Coronary artery (tissue), 2 donors: ENCODE measurements at regions not wholly inside any gene's neighbourhood (a gene's known extent, or its start where the extent isn't known, plus 50 kb on each side); places are given as distances from the start of the nearest gene placed in this dataset.

Source experiments
- DNase-seq: peaks from one replicate; pipeline ENCODE4 v3.0.0-alpha.2; 2017; ENCODE audit warnings: low spot score
- H3K27ac ChIP-seq, 2 donors: fragments of 200-600 bp; sonication (generic); one replicate each; pipeline ENCODE4 v1.5.1; 2016 to 2019
- H3K4me3 ChIP-seq: fragments of 200-600 bp; sonication (generic); 2 replicates; pipeline ENCODE4 v1.5.1; 2016; ENCODE audit warnings: mild to moderate bottlenecking, moderate library complexity
- TF ChIP-seq, protein P1 (sequence below): fragments of 200-600 bp; sonication (generic); IDR thresholded peaks from one replicate; pipeline ENCODE4 v1.5.1; 2019; ENCODE audit warnings: antibody characterized with exemption

DNA sequence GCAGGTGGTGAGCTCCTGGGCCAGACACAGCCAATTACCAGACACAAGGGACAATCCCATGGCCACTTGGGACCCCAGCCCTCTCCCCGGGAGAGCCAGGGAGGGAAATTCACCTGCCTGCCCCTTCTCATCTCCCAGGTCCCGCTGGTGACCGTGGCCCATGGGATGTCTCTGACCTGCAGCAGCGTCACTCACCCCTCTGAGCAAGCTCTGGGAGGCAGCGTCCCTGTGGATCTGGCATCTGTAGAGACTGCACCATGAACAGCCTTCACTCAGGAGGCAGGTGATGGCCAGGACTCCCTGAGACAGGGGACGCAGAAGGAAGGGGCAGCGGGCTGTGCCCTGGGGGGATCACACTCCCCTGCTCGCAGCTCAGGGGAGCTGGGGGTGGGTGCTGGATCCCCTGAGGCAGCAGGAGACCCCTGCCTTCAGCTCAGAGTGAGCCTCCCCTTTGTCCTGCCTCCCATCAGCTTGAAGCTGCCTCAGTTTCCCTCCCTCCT lies 90.8 kb downstream of the FOXL3 start:
- TF ChIP-seq, protein P1, sequence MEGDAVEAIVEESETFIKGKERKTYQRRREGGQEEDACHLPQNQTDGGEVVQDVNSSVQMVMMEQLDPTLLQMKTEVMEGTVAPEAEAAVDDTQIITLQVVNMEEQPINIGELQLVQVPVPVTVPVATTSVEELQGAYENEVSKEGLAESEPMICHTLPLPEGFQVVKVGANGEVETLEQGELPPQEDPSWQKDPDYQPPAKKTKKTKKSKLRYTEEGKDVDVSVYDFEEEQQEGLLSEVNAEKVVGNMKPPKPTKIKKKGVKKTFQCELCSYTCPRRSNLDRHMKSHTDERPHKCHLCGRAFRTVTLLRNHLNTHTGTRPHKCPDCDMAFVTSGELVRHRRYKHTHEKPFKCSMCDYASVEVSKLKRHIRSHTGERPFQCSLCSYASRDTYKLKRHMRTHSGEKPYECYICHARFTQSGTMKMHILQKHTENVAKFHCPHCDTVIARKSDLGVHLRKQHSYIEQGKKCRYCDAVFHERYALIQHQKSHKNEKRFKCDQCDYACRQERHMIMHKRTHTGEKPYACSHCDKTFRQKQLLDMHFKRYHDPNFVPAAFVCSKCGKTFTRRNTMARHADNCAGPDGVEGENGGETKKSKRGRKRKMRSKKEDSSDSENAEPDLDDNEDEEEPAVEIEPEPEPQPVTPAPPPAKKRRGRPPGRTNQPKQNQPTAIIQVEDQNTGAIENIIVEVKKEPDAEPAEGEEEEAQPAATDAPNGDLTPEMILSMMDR, result no peak
- no peak overlapping the region for H3K4me3 ChIP-seq
- no peak overlapping the region for H3K27ac ChIP-seq
- peak; percentile 53 for DNase-seq

DNA sequence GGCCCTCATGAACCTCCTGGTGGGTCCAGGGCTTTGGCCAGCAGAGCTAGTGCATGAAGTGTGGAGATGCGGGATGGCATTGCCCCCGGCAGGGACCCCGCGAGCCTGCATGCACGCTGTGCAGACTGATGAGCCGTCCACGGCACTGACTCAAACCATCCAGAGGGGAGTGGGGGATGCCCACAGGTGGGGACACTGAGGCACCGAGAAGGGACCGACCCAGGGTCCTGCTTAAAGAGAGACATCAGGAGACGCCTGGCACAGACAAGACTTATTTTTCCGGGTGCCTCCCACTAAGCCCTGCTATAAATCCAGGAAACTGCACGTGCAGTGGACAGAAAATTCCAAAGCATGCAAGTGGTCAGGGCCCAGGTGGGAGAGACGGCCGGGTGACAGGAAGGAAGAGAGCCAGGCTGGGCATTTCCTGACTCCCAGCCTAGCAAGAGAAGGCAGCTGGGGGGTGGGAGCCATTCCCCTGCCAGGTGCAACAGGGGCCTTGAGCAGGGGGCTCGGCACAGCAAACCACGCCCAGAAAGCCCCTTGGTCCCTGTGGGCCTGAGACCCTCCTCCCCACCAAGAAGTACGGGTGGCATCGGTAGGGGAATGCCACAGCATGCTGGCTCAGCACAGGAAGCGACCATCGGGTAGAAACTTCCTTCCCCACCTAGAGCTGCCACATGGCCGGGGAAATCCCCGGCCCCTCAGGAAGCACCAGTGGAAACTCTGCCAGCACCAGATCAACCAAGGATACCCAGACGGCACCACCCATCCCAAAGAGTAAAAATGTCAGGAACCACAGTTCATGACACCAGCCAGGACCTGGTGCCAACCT lies 91.5 kb downstream of the FOXL3 start:
- DNase-seq, result peak; percentile 56

DNA sequence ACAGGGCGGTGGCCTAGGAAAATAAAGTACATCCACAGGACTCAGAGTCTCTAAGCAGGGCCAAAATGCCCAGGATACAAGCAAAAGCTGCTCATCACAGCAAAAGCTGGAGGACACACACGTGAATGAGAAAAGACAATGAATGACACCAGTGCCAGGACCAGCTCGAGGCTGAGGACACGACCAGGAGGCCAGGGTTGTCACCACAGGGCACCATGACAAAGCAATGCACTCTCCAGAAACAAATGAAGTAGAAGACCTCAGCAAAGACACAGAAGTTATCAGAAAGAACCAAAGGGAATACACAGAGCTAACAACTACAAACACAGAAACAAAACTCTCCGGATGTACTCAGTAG lies 92.1 kb downstream of the FOXL3 start:
- DNase-seq, result no peak
- TF ChIP-seq, protein P1, result no peak
- no peak overlapping the region for H3K4me3 ChIP-seq

More for the DNA sequence above, 91.5 kb downstream of the FOXL3 start:
- H3K4me3 ChIP-seq, result no peak overlapping the region
- H3K27ac ChIP-seq, result no peak overlapping the region
- TF ChIP-seq, protein P1, result no peak

DNA sequence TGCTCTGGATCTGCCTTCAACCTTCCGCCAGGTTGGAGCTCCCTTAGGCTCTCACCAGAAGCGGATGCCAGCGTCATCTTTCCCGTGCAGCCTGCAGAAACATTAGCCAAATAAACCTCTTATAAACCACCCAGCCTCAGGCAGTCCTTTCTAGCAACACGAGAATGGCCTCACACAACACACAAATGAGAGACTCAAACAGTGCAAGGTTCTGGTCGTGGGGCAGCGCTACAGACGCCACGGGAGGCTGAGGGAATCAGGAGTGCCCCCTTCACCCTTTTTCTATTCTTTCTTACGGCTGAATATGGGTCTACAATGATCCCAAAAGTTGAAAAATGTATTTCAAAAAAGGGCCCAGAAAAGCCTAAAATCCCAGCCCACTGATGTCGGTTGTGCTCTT lies 96.4 kb downstream of the FOXL3 start:
- Histone ChIP-seq H3K27ac (no peak overlapping the region), H3K4me3 (no peak overlapping the region)
- no peak for DNase-seq
- TF ChIP-seq, protein P1, result no peak

More for the DNA sequence above, 92.1 kb downstream of the FOXL3 start:
- H3K27ac ChIP-seq, result no peak overlapping the region

DNA sequence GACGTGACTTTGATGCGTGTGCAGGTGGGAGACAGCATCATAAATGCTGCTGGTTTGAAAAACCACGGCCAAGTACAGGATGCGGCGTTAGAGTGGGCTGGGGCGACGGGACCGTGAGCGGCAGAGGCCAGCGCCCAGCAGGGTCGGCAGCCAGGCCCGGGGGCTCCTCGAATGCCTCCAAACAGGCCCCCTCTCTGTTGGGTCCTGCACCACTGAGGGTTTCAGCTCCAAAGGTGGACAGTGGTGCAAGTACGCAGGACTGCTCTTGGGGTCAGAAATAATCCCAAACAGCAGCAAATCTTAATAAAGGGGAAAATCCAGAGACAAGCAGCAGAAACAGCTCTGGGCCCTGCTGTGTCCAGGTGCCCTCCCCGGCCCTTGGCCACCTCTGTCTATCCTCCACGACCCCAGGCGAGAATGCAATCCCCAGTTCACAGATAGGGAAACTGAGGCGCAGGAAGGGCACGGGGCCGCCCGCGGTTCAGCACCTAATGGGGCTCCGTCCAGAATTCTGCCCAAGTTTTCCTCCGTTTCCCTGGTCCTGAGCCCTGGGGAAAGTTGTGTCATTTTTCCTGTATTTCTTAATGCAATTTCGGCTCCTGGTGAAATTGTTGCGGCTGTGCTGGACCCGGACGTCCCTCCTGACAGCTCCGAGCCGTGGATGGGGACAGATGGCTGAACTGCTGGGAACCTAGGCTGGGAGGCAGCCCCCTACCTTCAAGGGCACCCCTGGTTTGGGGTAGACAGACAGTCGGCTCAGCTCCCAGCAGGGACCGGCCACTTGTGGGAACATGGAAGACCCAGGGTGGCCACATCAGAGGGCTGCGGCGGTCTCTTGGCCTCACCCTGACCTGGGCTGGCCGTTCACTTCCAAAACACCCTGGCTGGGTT lies 97.4 kb downstream of the FOXL3 start:
- Histone ChIP-seq H3K4me3 (no peak overlapping the region), H3K27ac (no peak overlapping the region)
- DNase-seq, result peak; percentile 60
- TF ChIP-seq, protein P1, result no peak

DNA sequence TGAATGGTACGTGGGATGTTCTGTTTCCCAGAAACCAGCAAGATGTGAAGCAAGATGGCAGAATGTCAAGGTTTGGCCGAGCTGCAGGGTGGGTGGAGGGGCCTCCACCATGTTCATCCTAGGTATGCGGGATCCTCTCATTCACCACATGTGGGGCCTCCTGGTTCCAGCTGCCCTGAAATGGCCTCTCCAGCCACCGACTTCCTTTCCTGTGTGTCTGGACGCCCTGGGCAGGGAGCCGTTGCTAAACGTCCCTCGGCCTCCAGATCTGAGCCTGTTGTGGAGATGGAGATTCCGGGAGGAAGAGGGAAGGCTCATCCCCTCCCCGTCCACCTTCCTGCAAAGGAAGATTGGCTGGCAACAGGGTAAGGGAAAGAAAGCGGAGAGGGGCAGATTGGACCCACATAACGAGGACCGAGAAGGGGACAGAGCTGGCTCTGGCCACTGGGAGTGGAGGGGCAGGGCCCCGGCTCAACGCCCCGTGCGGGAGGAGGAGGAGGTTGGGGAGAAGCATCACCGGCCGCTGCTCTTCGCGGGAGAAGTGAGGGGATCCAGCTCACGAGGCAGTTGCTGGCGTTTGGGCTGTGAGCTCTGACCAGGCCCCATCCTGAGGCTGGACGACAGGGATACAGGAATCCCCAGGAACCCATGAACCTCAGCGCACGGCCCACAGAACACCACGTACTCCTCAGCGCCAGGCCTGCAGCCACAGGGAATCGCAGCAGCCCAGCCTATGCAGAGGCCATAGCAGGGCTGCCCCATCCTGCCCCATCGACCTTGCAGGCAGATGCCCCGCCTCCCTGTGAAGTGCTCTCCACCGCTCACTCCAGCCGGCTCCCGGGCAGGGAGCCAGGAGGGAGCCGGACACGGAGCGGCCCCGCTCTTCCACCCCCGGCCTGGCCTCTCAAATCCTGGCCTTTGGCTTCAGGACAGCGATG lies 98.3 kb downstream of the FOXL3 start:
- TF ChIP-seq, protein P1, result no peak
- DNase-seq, result peak; percentile 43
- Histone ChIP-seq H3K4me3 (no peak overlapping the region), H3K27ac (no peak overlapping the region)
